Epithelial cell of proximal tubule (primary cell): ENCODE measurements at regions not wholly inside any gene's neighbourhood (a gene's known extent, or its start where the extent isn't known, plus 50 kb on each side); places are given as distances from the start of the nearest gene placed in this dataset.

Source experiments
- DNase-seq: peaks from one replicate; pipeline ENCODE4 v3.0.0-alpha.2; 2011; ENCODE audit warnings: low read depth
- H3K4me3 ChIP-seq: 2 replicates; pipeline ENCODE4 v1.5.1; 2011; ENCODE audit warnings: low read depth, mild to moderate bottlenecking, low read length
- CTCF ChIP-seq: conservative IDR thresholded peaks from 2 replicates; pipeline ENCODE4 v1.5.1; 2012; ENCODE audit warnings: low read depth, mild to moderate bottlenecking, low read length

GRCh38 chr13:81726037-81726726 lies 1385.3 kb upstream of the SPRY2 start:
- no peak overlapping the region for H3K4me3 ChIP-seq
- no peak for DNase-seq
- no peak for TF ChIP-seq CTCF

- DNase-seq: no peak
- no peak for TF ChIP-seq CTCF
- no peak overlapping the region for H3K4me3 ChIP-seq
Measured at GRCh38 chr13:81722456-81722855, 1381.5 kb upstream of the SPRY2 start.

- no peak for DNase-seq
- TF ChIP-seq CTCF: no peak
- no peak overlapping the region for H3K4me3 ChIP-seq
Measured at GRCh38 chr13:81721400-81721799, 1380.5 kb upstream of the SPRY2 start.

- no peak for DNase-seq
- no peak overlapping the region for H3K4me3 ChIP-seq
- peak; percentile 18 for TF ChIP-seq CTCF
Measured at GRCh38 chr13:81714513-81714912, 1373.6 kb upstream of the SPRY2 start.

GRCh38 chr13:81713201-81713600 lies 1372.3 kb upstream of the SPRY2 start:
- TF ChIP-seq CTCF: no peak
- H3K4me3 ChIP-seq: no peak overlapping the region
- no peak for DNase-seq

- TF ChIP-seq CTCF: no peak
- no peak for DNase-seq
- H3K4me3 ChIP-seq: no peak overlapping the region
Measured at GRCh38 chr13:81697826-81698225, 1356.9 kb upstream of the SPRY2 start.

- DNase-seq: no peak
- TF ChIP-seq CTCF: no peak
- H3K4me3 ChIP-seq: no peak overlapping the region
Measured at GRCh38 chr13:81686877-81687276, 1346.0 kb upstream of the SPRY2 start.
